Sigmoid colon (tissue), 3 donors: ENCODE measurements at regions not wholly inside any gene's neighbourhood (a gene's known extent, or its start where the extent isn't known, plus 50 kb on each side); places are given as distances from the start of the nearest gene placed in this dataset.
"Not testable (repeated sequence)": the region's sequence is repeated elsewhere in the genome, so short reads cannot be mapped to it uniquely, and the experiment has no call there.

Experiments
- CTCF ChIP-seq, 4 experiments: fragments of 450-650 bp in 3 of 4; fragments of 200-600 bp in 1 of 4; IDR thresholded peaks; one replicate each; pipeline ENCODE4 v1.5.1; 2016 to 2019; ENCODE audit warnings: antibody characterized with exemption in 4 of 4, mild to moderate bottlenecking in 3 of 4, moderate library complexity in 2 of 4
- POLR2A ChIP-seq, 2 donors: fragments of 450-650 bp; IDR thresholded peaks; one replicate each; pipeline ENCODE4 v1.6.1; 2016; ENCODE audit warnings: antibody characterized with exemption in 2 of 2, mild to moderate bottlenecking in 2 of 2, moderate library complexity in 2 of 2

- TF ChIP-seq CTCF, POLR2A (IDR thresholded peaks at IDR 0.05): not testable (repeated sequence)
These were observed 1431.9 kb downstream of the RPIA start for GRCh38 chr2:90123409-90123808.
